Suppressor macrophage treated with lipopolysaccharide for 1 hour (primary cell): ENCODE measurements at regions not wholly inside any gene's neighbourhood (a gene's known extent, or its start where the extent isn't known, plus 50 kb on each side); places are given as distances from the start of the nearest gene placed in this dataset.
"Not testable (repeated sequence)": the region's sequence is repeated elsewhere in the genome, so short reads cannot be mapped to it uniquely, and the experiment has no call there.

Experiments used
- DNase-seq, 3 donors: peaks; one replicate each; pipeline ENCODE4 v3.0.0-alpha.2; 2020 to 2022

- DNase-seq = no peak
Observed at GRCh38 chr9:108443019-108443633, 412.7 kb downstream of the ACTL7B start.

- DNase-seq = no peak
Observed at GRCh38 chr9:108442627-108443018, 413.2 kb downstream of the ACTL7B start.

- peak in 1 of 3 donors; percentile 19 for DNase-seq
Observed at GRCh38 chr9:108441726-108442125, 414.1 kb downstream of the ACTL7B start.

GRCh38 chr9:108441251-108441650 is 414.5 kb downstream of the ACTL7B start:
- DNase-seq = no peak

- DNase-seq = no peak
Observed at GRCh38 chr9:108439947-108440346, 415.8 kb downstream of the ACTL7B start.

GRCh38 chr9:108437656-108438055 is 418.1 kb downstream of the ACTL7B start:
- no peak for DNase-seq

GRCh38 chr9:108436448-108436847 is 419.3 kb downstream of the ACTL7B start:
- DNase-seq = peak in 1 of 3 donors; percentile 7

GRCh38 chr9:108434502-108434901 is 421.3 kb downstream of the ACTL7B start:
- DNase-seq = peak in 2 of 3 donors; percentile 31 to 36

GRCh38 chr9:108434036-108434435 is 421.8 kb downstream of the ACTL7B start:
- peak in 1 of 3 donors; percentile 22 for DNase-seq

GRCh38 chr9:108430655-108431054 is 425.1 kb downstream of the ACTL7B start:
- DNase-seq = no peak

- DNase-seq = no peak
Observed at GRCh38 chr9:108427751-108428150, 428.0 kb downstream of the ACTL7B start.

- not testable (repeated sequence) for DNase-seq
Observed at GRCh38 chr9:108426421-108426940, 429.3 kb downstream of the ACTL7B start.

- DNase-seq = no peak
Observed at GRCh38 chr9:108423433-108423832, 432.4 kb downstream of the ACTL7B start.

GRCh38 chr9:108419379-108419778 is 436.4 kb downstream of the ACTL7B start:
- no peak for DNase-seq

GRCh38 chr9:108417726-108418125 is 438.1 kb downstream of the ACTL7B start:
- no peak for DNase-seq

GRCh38 chr9:108417312-108417711 is 438.5 kb downstream of the ACTL7B start:
- DNase-seq = no peak

GRCh38 chr9:108416324-108416723 is 439.5 kb downstream of the ACTL7B start:
- no peak for DNase-seq

- DNase-seq = no peak
Observed at GRCh38 chr9:108413809-108414208, 442.0 kb downstream of the ACTL7B start.

GRCh38 chr9:108412755-108413154 is 443.0 kb downstream of the ACTL7B start:
- peak; percentile 28 to 59 (median 45) for DNase-seq

GRCh38 chr9:108411632-108412031 is 444.2 kb downstream of the ACTL7B start:
- DNase-seq = no peak

- DNase-seq = no peak
Observed at GRCh38 chr9:108410161-108410560, 445.6 kb downstream of the ACTL7B start.

GRCh38 chr9:108400297-108400696 is 455.5 kb downstream of the ACTL7B start:
- no peak for DNase-seq

- DNase-seq = no peak
Observed at GRCh38 chr9:108399851-108400250, 455.9 kb downstream of the ACTL7B start.

GRCh38 chr9:108397286-108397685 is 458.5 kb downstream of the ACTL7B start:
- DNase-seq = no peak

GRCh38 chr9:108396611-108397010 is 459.2 kb downstream of the ACTL7B start:
- no peak for DNase-seq
